SK-N-SH treated with all-trans-retinoic acid at 6 μM for 48 hours (cell line): ENCODE measurements at regions not wholly inside any gene's neighbourhood (a gene's known extent, or its start where the extent isn't known, plus 50 kb on each side); places are given as distances from the start of the nearest gene placed in this dataset.

Experiments
- ATAC-seq: fragments of 200-7000 bp; cut with Tn5 transposase; 3 replicates; pipeline ENCODE4 v1.9.1; 2020; ENCODE audit warnings: mild to moderate bottlenecking, moderate library complexity
- ARNTL ChIP-seq: fragments of 450-650 bp; formaldehyde crosslinking; IDR thresholded peaks from 2 replicates; pipeline ENCODE4 v1.5.0; 2020; ENCODE audit warnings: low read depth, mild to moderate bottlenecking, moderate library complexity, borderline replicate concordance
- BACH2 ChIP-seq: fragments of 250-450 bp; sonication (Bioruptor Pico); IDR thresholded peaks from 2 replicates; pipeline ENCODE4 v1.9.0; 2021; ENCODE audit warnings: mild to moderate bottlenecking, borderline replicate concordance
- CREB5 ChIP-seq: fragments of 250-450 bp; sonication (Bioruptor Pico); IDR thresholded peaks from 2 replicates; pipeline ENCODE4 v1.5.1; 2020; ENCODE audit warnings: low read depth, mild to moderate bottlenecking, moderate library complexity
- CSDC2 ChIP-seq: fragments of 250-450 bp; sonication (Bioruptor Pico); IDR thresholded peaks from 2 replicates; pipeline ENCODE4 v1.5.0; 2020; ENCODE audit warnings: mild to moderate bottlenecking, moderate library complexity
- CSRNP3 ChIP-seq: fragments of 250-450 bp; sonication (Bioruptor Pico); IDR thresholded peaks from 2 replicates; pipeline ENCODE4 v1.5.1; 2021; ENCODE audit warnings: mild to moderate bottlenecking, moderate library complexity
- GLIS3 ChIP-seq: fragments of 250-450 bp; sonication (Bioruptor Pico); IDR thresholded peaks from 2 replicates; pipeline ENCODE4 v1.5.0; 2020; ENCODE audit warnings: mild to moderate bottlenecking, moderate library complexity
- ISL1 ChIP-seq: fragments of 250-450 bp; sonication (Bioruptor Pico); IDR thresholded peaks from 2 replicates; pipeline ENCODE4 v2.1.2; 2022; ENCODE audit warnings: mild to moderate bottlenecking, moderate library complexity
- OSR1 ChIP-seq: fragments of 250-450 bp; sonication (Bioruptor Pico); IDR thresholded peaks from 2 replicates; pipeline ENCODE4 v1.8.0; 2022; ENCODE audit warnings: moderate library complexity, mild to moderate bottlenecking, inconsistent platforms
- PATZ1 ChIP-seq: fragments of 250-450 bp; sonication (Bioruptor Pico); IDR thresholded peaks from 2 replicates; pipeline ENCODE4 v1.8.0; 2020; ENCODE audit warnings: mild to moderate bottlenecking, moderate library complexity, borderline replicate concordance
- POU6F1 ChIP-seq: fragments of 250-450 bp; sonication (Bioruptor Pico); IDR thresholded peaks from 2 replicates; pipeline ENCODE4 v1.8.0; 2021; ENCODE audit warnings: low read depth, mild to moderate bottlenecking, moderate library complexity, borderline replicate concordance
- RARB ChIP-seq: fragments of 250-450 bp; sonication (Bioruptor Pico); IDR thresholded peaks from 2 replicates; pipeline ENCODE4 v1.8.0; 2021; ENCODE audit warnings: mild to moderate bottlenecking, moderate library complexity
- SNAI2 ChIP-seq: fragments of 250-450 bp; sonication (Bioruptor Pico); IDR thresholded peaks from 2 replicates; pipeline ENCODE4 v1.5.0; 2020; ENCODE audit warnings: mild to moderate bottlenecking, moderate library complexity
- TCF4 ChIP-seq: fragments of 250-450 bp; sonication (Bioruptor Pico); IDR thresholded peaks from 2 replicates; pipeline ENCODE4 v1.8.0; 2021; ENCODE audit warnings: mild to moderate bottlenecking, moderate library complexity, borderline replicate concordance
- TOX ChIP-seq: fragments of 250-450 bp; sonication (Bioruptor Pico); IDR thresholded peaks from 2 replicates; pipeline ENCODE4 v1.8.0; 2021; ENCODE audit warnings: mild to moderate bottlenecking, moderate library complexity, borderline replicate concordance
- TSHZ2 ChIP-seq: fragments of 250-450 bp; sonication (Bioruptor Pico); IDR thresholded peaks from 2 replicates; pipeline ENCODE4 v1.5.0; 2020; ENCODE audit warnings: mild to moderate bottlenecking, moderate library complexity
- ZC3H10 ChIP-seq: fragments of 250-450 bp; sonication (Bioruptor Pico); IDR thresholded peaks from 2 replicates; pipeline ENCODE4 v1.5.1; 2021; ENCODE audit warnings: mild to moderate bottlenecking, moderate library complexity
- ZFP3 ChIP-seq: fragments of 250-450 bp; sonication (Bioruptor Pico); IDR thresholded peaks from 2 replicates; pipeline ENCODE4 v1.5.0; 2020; ENCODE audit warnings: mild to moderate bottlenecking, moderate library complexity
- ZFP30 ChIP-seq: fragments of 450-650 bp; formaldehyde crosslinking; IDR thresholded peaks from 2 replicates; pipeline ENCODE4 v1.5.0; 2022; ENCODE audit warnings: mild to moderate bottlenecking, moderate library complexity
- ZNF565 ChIP-seq: fragments of 450-650 bp; formaldehyde crosslinking; conservative IDR thresholded peaks from 2 replicates; pipeline ENCODE4 v1.5.0; 2020; ENCODE audit warnings: low read depth, mild to moderate bottlenecking, moderate library complexity
- ZNF70 ChIP-seq: fragments of 450-650 bp; formaldehyde crosslinking; IDR thresholded peaks from 2 replicates; pipeline ENCODE4 v1.5.0; 2020; ENCODE audit warnings: mild to moderate bottlenecking, moderate library complexity
- ZNF8 ChIP-seq: fragments of 450-650 bp; formaldehyde crosslinking; IDR thresholded peaks from 2 replicates; pipeline ENCODE4 v1.5.0; 2020; ENCODE audit warnings: mild to moderate bottlenecking, moderate library complexity

- TF ChIP-seq PATZ1 (CRISPR knock-in tag), result no peak
- no peak for TF ChIP-seq CSDC2 (CRISPR knock-in tag)
- TF ChIP-seq ARNTL (CRISPR knock-in tag), result no peak
- no peak for TF ChIP-seq TCF4 (CRISPR knock-in tag)
- TF ChIP-seq CREB5 (CRISPR knock-in tag), result no peak
These were observed 60.9 kb downstream of the SOWAHC start (continued) for GRCh38 chr2:109674894-109675534.

- no peak for TF ChIP-seq TOX (CRISPR knock-in tag)
- no peak for TF ChIP-seq POU6F1
- TF ChIP-seq OSR1 (CRISPR knock-in tag), result no peak
- no peak for TF ChIP-seq ISL1 (CRISPR knock-in tag)
- TF ChIP-seq ZFP30 (CRISPR knock-in tag), result no peak
- no peak for TF ChIP-seq PATZ1 (CRISPR knock-in tag)
- TF ChIP-seq BACH2, result no peak
- no peak for TF ChIP-seq ZNF8 (CRISPR knock-in tag)
- no peak for TF ChIP-seq ZFP3 (CRISPR knock-in tag)
- no peak for TF ChIP-seq TSHZ2 (CRISPR knock-in tag)
- TF ChIP-seq RARB (CRISPR knock-in tag), result no peak
- no peak for TF ChIP-seq SNAI2 (CRISPR knock-in tag)
- TF ChIP-seq CREB5 (CRISPR knock-in tag), result no peak
- no peak for TF ChIP-seq ARNTL (CRISPR knock-in tag)
- no peak for TF ChIP-seq GLIS3 (CRISPR knock-in tag)
- no peak for TF ChIP-seq ZNF70 (CRISPR knock-in tag)
- TF ChIP-seq ZNF565 (CRISPR knock-in tag), result no peak
- no peak for TF ChIP-seq CSRNP3 (CRISPR knock-in tag)
- no peak for TF ChIP-seq ZC3H10
- TF ChIP-seq CSDC2 (CRISPR knock-in tag), result no peak
- no peak; the same call in 2 of the 3 replicates for ATAC-seq
These were observed 61.6 kb downstream of the SOWAHC start for GRCh38 chr2:109675666-109676345.
